Liver (tissue), 3 donors: ENCODE measurements at regions not wholly inside any gene's neighbourhood (a gene's known extent, or its start where the extent isn't known, plus 50 kb on each side); places are given as distances from the start of the nearest gene placed in this dataset.

Experiments used
- CTCF ChIP-seq: fragments of 150-350 bp; IDR thresholded peaks from 2 replicates; pipeline ENCODE4 v1.5.1; 2017; ENCODE audit warnings: improper control_type of control experiment, low read depth, low read length; ENCODE audit not compliant: missing input control
- HNF4A ChIP-seq, 2 donors: conservative IDR thresholded peaks; 2 replicates each; pipeline ENCODE4 v1.6.1; 2016; ENCODE audit warnings: antibody characterized with exemption in 2 of 2, mild to moderate bottlenecking in 2 of 2
- donor health status: healthy.
- donor health status: healthy.

- no peak for TF ChIP-seq CTCF
- no peak for TF ChIP-seq HNF4A (conservative IDR thresholded peaks at IDR 0.05)
Measured at GRCh38 chr16:54605536-54606066, 319.0 kb upstream of the IRX3 start.
